Inferior parietal cortex (tissue), 1 donor: ENCODE measurements at regions not wholly inside any gene's neighbourhood (a gene's known extent, or its start where the extent isn't known, plus 50 kb on each side); places are given as distances from the start of the nearest gene placed in this dataset.

Source experiments
- DNase-seq: peaks from one replicate; pipeline ENCODE4 v3.0.0-alpha.2; 2016; ENCODE audit errors: extremely low spot score

GRCh38 chr10:78771808-78772455, 296.8 kb upstream of the ZMIZ1 start:
- no peak for DNase-seq

GRCh38 chr10:78772486-78772885, 296.3 kb upstream of the ZMIZ1 start:
- no peak for DNase-seq

DNA sequence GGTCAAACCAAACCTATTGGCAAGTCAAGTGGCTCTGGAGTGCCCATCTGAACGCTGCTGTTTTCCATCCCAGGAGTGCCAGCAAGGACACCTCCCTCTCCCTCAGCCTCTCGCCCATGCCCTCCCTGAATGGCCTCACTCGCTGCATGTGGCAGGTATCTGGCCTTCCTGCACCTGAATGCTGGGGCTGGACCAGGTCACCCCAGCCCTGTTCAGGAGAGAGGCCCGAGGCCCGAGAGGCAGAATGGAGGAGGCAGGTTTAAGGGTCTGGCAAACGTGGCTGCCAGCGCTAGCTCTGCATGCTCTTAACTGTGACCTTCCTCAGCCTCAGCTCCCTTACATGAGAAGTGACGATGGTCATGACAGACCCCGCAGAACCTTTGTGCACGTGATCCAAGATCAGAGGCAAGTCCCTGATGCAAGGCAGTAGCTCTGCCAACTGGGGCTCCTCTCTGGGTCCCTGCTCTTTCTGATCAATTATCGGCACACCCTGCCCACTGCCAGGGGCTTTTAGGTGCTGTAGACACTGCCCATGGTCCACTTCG, 295.7 kb upstream of the ZMIZ1 start:
- DNase-seq = no peak

GRCh38 chr10:78774614-78774998, 294.2 kb upstream of the ZMIZ1 start:
- DNase-seq = no peak

DNA sequence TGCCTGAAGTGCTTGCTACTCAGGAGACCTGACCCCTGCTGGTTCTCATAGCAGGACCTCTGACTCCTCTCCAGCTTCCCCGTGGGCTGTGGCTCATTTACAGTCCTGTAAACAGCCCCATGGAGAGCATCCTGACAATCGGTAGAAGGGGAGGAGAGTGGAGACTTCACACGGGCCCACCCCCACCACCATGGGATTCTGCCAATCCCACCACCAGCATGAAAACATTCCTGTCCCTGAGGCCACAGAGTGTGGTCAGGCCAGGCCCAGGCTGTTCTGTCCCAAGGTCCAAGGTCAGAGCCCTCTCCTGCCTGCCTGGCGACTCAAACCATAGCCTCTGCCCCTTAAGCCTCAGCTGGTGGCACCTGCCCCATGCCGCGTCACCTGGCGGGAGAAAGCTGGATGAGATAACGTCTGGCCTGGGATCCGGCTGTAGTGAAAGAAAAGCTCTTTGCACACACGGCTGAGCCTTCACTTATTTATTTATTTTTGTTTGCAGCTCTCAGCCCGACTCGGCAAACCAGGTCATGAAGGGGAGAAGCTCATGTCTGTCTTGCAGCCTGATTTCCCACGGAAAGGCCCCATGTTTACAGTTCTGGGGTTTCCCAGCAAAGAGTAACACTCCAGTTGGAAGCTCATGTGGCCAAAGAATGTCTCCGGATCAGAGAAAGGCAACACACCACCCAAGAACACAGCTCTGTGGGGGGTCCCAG, 293.6 kb upstream of the ZMIZ1 start:
- no peak for DNase-seq

DNA sequence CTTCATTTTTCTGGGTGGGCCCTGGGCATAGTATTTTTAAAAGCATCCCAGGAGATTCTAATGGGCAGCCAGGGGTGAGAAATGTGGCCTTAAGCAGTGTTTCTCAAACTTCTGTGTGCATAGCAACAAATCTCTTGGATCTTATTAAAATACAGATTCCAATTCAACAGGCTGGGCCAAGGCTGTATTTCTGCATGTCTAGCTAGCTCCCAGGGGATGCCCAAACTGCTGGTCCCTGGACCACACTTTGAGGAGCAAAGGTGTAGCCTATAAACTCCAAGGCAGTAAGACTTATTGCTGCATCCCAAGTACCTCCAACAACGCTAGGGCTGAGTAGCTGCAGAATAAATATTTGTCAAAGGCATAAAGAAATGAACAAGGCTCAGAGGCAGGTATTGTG, 292.9 kb upstream of the ZMIZ1 start:
- DNase-seq = no peak

- DNase-seq = no peak
Observed at GRCh38 chr10:78776756-78777155, 292.0 kb upstream of the ZMIZ1 start.

GRCh38 chr10:78777466-78777865, 291.3 kb upstream of the ZMIZ1 start:
- peak; percentile 69 for DNase-seq

DNA sequence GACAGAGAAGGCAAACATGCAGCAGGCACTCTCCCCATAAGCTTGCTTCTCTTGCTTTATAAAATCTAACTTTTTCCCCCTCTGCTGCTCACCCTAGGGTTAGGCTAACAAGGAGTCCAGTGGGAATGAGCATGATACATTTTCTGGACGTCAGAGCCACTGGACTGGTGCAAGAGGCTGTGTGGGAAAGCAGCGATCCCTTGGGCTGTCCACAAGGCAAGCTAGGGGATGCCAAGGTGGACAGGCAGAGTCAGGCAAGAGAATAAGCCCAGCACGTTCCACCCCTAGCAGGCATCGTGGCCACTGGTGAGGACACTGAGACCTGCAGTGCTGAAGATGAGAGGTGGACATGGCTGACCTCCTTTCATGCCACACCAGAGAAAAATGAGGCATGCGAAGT, 290.9 kb upstream of the ZMIZ1 start:
- DNase-seq = no peak

DNA sequence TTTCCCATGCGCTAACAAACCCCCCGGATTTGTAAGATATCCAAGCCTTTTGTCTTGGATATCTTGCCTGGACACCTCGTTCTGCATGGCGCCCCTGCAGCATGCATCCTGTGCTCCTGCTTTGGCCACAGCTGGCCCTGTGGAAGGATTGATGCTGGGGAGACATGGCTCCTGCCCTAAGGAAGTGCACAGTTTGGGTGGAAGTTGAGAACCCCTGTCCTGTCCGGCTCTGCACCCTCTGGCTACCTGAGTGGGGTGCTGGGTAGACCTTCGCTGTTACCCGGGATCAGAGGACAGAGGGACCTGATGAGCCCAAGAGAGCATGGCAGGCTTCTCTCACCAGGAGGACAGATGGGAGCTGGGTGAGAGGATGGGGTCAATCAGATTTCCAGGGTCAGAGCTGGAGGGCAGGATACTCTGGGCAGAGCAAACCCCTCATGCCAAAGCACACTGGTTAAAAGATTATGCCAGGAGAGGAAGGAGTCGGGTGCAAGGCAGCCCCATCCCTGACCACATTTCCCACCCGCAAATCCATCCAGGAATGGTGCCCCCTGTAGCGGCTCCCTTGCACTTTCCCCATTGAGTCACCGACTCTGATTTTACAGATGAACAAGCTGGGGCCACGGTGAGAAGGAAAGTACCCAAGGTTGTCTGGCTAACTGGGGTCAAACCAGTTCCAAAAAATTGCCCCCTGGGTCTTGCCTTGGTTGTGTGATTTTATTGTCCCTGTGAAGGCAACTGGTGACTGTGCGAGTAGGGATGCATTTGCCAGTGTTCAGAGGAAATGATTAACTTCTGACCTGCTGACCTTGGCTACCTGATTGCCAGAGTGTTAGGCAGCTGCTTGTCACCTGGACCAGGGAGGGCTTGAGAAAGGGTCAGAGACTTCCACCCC, 290.1 kb upstream of the ZMIZ1 start:
- no peak for DNase-seq

DNA sequence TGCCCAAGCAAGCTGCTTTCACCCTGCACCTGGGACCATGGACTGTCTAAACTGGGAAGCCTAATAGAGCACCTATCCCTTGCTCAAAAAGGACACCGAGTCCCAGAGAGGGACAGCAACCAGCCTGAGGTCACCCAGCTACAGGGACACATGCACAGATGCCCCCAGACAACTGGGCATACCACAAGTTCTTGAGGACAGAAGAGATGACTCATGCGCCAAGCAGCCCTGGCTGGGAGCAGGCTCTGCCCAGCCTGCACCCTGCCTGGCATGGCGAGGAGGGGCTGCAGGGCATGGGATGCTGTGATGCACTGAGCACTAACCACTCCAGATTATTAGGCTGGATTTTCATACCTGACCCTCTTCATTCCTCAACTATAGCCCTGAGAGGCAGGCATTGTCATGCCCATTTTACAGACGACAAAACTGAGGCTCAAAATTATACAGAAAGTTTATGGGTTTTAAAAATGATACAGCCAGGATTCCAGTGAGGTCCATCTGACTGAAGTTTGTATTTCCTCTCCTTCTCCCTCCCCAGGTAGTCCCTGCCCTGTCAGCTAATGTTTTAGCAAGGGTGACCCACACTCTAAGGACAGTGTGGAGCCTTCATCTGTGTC, 289.3 kb upstream of the ZMIZ1 start:
- no peak for DNase-seq

- no peak for DNase-seq
Observed at GRCh38 chr10:78780551-78780961, 288.2 kb upstream of the ZMIZ1 start.

DNA sequence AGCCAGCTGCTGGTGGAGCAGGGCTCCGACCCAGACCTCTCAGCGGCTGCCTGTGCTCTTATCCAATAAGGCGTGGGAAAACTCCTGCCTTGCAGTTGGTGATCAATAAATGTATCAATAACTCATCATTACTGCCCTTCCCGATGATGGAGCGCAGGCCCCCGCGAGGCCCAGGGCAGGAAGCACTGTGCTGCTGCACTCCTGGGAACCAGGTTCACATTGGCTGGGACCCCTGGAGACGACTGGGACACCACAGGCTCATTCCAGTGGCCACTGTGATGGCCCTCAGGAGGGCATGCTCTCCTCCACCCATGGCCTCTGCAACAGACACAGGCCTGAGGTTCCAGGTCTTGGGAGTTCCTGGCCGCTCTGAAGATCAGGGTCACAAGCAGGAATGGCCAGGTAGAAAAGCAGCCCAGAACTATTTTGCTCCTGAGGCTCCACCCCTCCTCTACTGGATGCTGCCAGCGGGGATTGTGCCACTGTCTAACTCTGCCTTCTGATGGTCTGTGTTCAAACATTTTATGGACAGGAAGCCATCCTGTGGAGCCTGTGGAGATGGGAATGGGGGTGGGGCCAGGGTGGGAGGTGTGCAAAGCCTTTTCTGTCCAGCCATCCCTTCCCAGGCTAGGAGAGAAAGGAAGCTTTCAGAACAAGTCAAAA, 287.4 kb upstream of the ZMIZ1 start:
- DNase-seq = no peak

DNA sequence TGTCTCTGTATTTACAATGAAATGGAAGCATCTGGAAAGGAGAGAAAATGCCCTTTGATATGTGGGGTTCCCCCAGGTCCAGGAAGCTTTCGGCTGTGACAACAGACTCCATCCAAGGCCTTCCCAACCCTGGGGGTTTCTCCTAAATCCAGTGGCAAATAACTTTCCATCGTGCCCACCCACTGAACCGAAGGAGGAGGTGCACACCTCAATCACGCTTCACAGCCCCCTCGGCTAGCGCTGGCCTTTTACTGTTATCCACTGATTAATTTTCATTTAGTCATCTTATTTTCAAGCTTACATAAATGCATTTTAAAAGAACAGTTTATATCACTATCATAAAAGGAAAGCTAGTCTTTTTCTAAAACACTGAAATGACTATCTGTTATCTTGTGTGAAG, 286.8 kb upstream of the ZMIZ1 start:
- DNase-seq = no peak

DNA sequence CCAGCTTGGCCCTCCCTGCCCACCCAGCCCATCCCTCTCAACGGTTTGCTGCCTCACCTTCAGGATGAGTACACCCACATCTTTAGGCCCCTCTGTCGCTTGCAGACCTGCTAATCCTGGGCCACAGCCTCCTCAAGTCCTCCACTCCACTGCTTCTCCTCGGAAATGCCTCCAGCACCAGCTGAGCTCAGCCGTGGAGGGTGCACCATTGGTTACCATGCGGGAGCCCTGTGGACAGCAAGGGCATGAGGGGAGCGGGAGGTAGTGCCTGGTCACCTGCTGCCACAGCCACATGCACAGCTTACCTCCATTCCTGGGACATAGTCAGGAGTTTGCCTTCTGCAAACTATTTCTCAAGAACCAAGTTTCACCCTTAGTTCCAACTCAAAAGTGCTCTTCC, 286.3 kb upstream of the ZMIZ1 start:
- DNase-seq = no peak

- DNase-seq = no peak
Observed at GRCh38 chr10:78783753-78784152, 285.0 kb upstream of the ZMIZ1 start.

GRCh38 chr10:78784546-78784945, 284.2 kb upstream of the ZMIZ1 start:
- peak; percentile 43 for DNase-seq

DNA sequence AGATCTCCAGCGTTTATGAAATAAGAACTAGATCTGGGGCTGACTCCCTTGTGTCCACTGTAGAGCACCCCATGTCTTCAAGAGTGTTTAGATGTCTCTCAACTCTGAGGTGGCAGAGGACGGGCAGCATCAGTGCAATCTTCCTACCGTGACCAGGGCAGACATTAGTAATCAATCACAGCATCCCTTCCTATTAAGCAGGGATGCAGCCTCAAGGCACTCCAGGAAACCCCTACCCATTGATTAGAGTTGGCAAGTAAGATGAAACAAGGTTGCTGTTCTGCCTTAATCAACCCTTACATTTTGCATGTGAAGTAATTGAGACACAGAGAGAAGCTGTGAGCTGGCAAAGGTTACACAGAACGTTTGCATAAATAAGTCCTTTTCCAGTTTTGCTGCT, 283.7 kb upstream of the ZMIZ1 start:
- no peak for DNase-seq

DNA sequence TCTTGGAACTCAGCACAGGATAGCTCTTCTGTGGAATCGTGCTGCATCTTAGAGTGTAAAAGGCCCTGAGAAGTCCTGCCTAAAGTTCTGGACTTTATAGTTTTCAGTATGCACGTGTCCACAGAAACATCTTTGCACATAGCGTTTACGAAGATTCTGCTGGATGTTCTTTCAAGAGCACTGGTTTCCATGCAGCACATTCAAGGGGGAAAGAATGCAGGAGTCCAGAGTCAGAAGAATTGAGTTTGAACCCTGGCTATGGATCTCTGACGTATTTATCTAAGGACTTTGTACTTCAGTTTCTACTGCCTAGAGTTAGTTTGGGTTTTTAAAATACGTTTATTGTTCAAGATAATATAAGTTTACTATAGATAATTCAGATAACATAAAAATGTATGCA, 282.8 kb upstream of the ZMIZ1 start:
- DNase-seq = no peak

DNA sequence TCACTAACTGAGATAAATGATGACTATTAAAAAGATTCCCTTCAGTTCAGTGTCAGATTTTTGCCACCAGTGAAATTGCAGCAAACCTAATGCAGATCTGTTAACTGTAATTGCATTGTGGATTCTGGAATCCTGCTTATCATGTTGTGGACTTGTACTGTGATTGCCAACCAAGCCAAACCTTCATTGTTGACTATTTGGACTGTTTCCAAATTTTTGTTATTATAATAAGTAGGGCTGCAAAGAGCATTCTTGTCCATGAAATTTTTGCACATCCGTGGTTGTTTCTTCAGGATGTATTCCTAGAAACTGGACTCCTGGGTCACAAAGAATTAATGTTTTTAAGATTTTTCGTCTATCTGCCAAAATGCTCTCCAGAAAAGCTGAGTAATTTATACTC, 281.6 kb upstream of the ZMIZ1 start:
- DNase-seq = no peak

- DNase-seq = peak; percentile 43
Observed at GRCh38 chr10:78794736-78795455, 273.9 kb upstream of the ZMIZ1 start.
